GM12878 (cell line): ENCODE measurements at regions not wholly inside any gene's neighbourhood (a gene's known extent, or its start where the extent isn't known, plus 50 kb on each side); places are given as distances from the start of the nearest gene placed in this dataset.
A peak's percentile ranks its signal among the peaks of the same experiment; 100 is the strongest.

Experiments
- ATAC-seq: fragments of 200-7000 bp; cut with Tn5 transposase; 3 replicates; pipeline ENCODE4 v1.9.1; 2020; ENCODE audit warnings: mild to moderate bottlenecking, moderate library complexity
- BruUV-seq: library from RNA; stranded (reverse); fragments of 400-500 nt; replicated peaks from 2 replicates; lab custom pipeline; 2021; lab: Mats Ljungman, UMichigan
- CTCF ChIA-PET: fragments of 300-600 bp; sonication (Branson Sonifier 250); formaldehyde crosslinking; extraction: SDS; loops from one replicate; lab custom pipeline; 2021; ENCODE audit warnings: inconsistent platforms; lab: Yijun Ruan, JAX
- POLR2A ChIA-PET: fragments of 350-600 bp; formaldehyde crosslinking; extraction: SDS; loops from one replicate; lab custom pipeline; 2021; ENCODE audit warnings: inconsistent platforms; lab: Charles Lee
- RAD21 ChIA-PET: fragments of 300-600 bp; sonication (Branson Sonifier 250); formaldehyde crosslinking; loops from one replicate; lab custom pipeline; 2023; ENCODE audit warnings: antibody characterized with exemption; ENCODE audit not compliant: unreplicated experiment; lab: Charles Lee
- SMC1A ChIA-PET: fragments of 300-600 bp; sonication (Branson Sonifier 250); formaldehyde crosslinking; loops from one replicate; lab custom pipeline; 2023; ENCODE audit not compliant: unreplicated experiment, uncharacterized antibody; lab: Charles Lee
- DNase-seq: peaks from one replicate; pipeline ENCODE4 v3.0.0-alpha.2; 2011; ENCODE audit warnings: low read depth, low spot score
- FAIRE-seq: peaks from 3 replicates; lab custom pipeline; 2011; peaks lifted over from hg19 to GRCh38; lab: Jason Lieb, UNC
- H2AFZ ChIP-seq: 2 replicates; pipeline ENCODE4 v1.6.0; 2011; ENCODE audit warnings: low read depth, low read length, control low read depth; ENCODE audit not compliant: control insufficient read depth
- H3K27ac ChIP-seq: 2 replicates; pipeline ENCODE4 v1.5.1; 2011; ENCODE audit warnings: control low read depth; ENCODE audit not compliant: control insufficient read depth, insufficient read depth
- H3K27me3 ChIP-seq, 2 experiments: replicated peaks in 1 of 2; 2 replicates each; pipeline versions ENCODE4 v1.6.0 to v1.6.1; 2011; ENCODE audit warnings: low read length in 1 of 2; ENCODE audit not compliant: control insufficient read depth in 2 of 2, insufficient read depth in 2 of 2
- H3K36me3 ChIP-seq, 2 experiments: 2 replicates each; pipeline ENCODE4 v1.5.1; 2011; ENCODE audit warnings: low read length in 1 of 2; ENCODE audit not compliant: control insufficient read depth in 2 of 2, insufficient read depth in 2 of 2
- H3K4me1 ChIP-seq: 2 replicates; pipeline ENCODE4 v1.6.1; 2011; ENCODE audit warnings: mild to moderate bottlenecking, low read length, moderate library complexity, mixed read lengths; ENCODE audit not compliant: control insufficient read depth, insufficient read depth
- H3K4me2 ChIP-seq: 2 replicates; pipeline ENCODE4 v1.6.0; 2011; ENCODE audit warnings: control low read depth; ENCODE audit not compliant: control insufficient read depth, insufficient read depth
- H3K4me3 ChIP-seq: fragments of 200-600 bp; sonication (generic); 2 replicates; pipeline ENCODE4 v1.5.1; 2016
- H3K79me2 ChIP-seq: 2 replicates; pipeline ENCODE4 v1.6.0; 2011; ENCODE audit warnings: low read length; ENCODE audit not compliant: control insufficient read depth, insufficient read depth
- H3K9ac ChIP-seq: 2 replicates; pipeline ENCODE4 v1.8.0; 2011; ENCODE audit warnings: low read length, control low read depth, mixed read lengths; ENCODE audit not compliant: control insufficient read depth, insufficient read depth
- H3K9me3 ChIP-seq: replicated peaks from 3 replicates; pipeline ENCODE4 v1.5.1; 2011; ENCODE audit warnings: mild to moderate bottlenecking, low read length; ENCODE audit not compliant: control insufficient read depth, insufficient read depth
- H4K20me1 ChIP-seq: 2 replicates; pipeline ENCODE4 v1.6.0; 2011; ENCODE audit not compliant: control insufficient read depth, insufficient read depth
- BCLAF1 ChIP-seq: fragments of 450-650 bp; IDR thresholded peaks from 2 replicates; pipeline ENCODE4 v1.6.1; 2017; ENCODE audit warnings: antibody characterized with exemption, mild to moderate bottlenecking, moderate library complexity
- CREM ChIP-seq: IDR thresholded peaks from 2 replicates; pipeline ENCODE4 v1.6.1; 2014; ENCODE audit warnings: antibody characterized with exemption, low read depth
- GABPA ChIP-seq: IDR thresholded peaks from 2 replicates; pipeline ENCODE4 v1.6.1; 2014; ENCODE audit warnings: antibody characterized with exemption, low read depth, mild to moderate bottlenecking, inconsistent platforms
- IRF4 ChIP-seq: IDR thresholded peaks from 2 replicates; pipeline ENCODE4 v1.6.1; 2011; ENCODE audit warnings: low read depth, low read length
- POU2F2 ChIP-seq: IDR thresholded peaks from 3 replicates; pipeline ENCODE4 v1.6.1; 2011; ENCODE audit warnings: low read depth, mild to moderate bottlenecking, low read length, borderline replicate concordance
- RAD21 ChIP-seq: IDR thresholded peaks from 2 replicates; pipeline ENCODE4 v1.6.1; 2011; ENCODE audit warnings: mild to moderate bottlenecking, low read depth, low read length, moderate library complexity; ENCODE audit not compliant: insufficient read depth
- SMC3 ChIP-seq: IDR thresholded peaks from 2 replicates; pipeline ENCODE4 v1.6.1; 2011; ENCODE audit warnings: low read length, improper control_type of control experiment, borderline replicate concordance
- SPI1 ChIP-seq: IDR thresholded peaks from 2 replicates; pipeline ENCODE4 v1.6.1; 2011; ENCODE audit warnings: low read depth, mild to moderate bottlenecking, low read length, moderate library complexity, borderline replicate concordance; ENCODE audit not compliant: insufficient read depth
- TCF12 ChIP-seq: IDR thresholded peaks from 2 replicates; pipeline ENCODE4 v1.6.1; 2011; ENCODE audit warnings: low read depth, mild to moderate bottlenecking, low read length
- TCF3 ChIP-seq: IDR thresholded peaks from 2 replicates; pipeline ENCODE4 v1.6.1; 2012; ENCODE audit warnings: low read depth, mild to moderate bottlenecking, low read length, borderline replicate concordance; ENCODE audit not compliant: insufficient read depth
- YY1 ChIP-seq: IDR thresholded peaks from 2 replicates; pipeline ENCODE4 v1.6.1; 2011; ENCODE audit warnings: low read depth, mild to moderate bottlenecking, low read length
- ZNF622 ChIP-seq: fragments of 450-650 bp; IDR thresholded peaks from 2 replicates; pipeline ENCODE4 v1.6.1; 2017; ENCODE audit warnings: mild to moderate bottlenecking, inconsistent platforms
- WGBS: methylation state at CpG from one replicate; pipeline ENCODE4 v1.1.6; 2016; ENCODE audit warnings: low lambda C conversion rate; ENCODE audit not compliant: insufficient replicate concordance, insufficient coverage; ENCODE audit errors: missing lambda C conversion rate; 5-methylcytosine and 5-hydroxymethylcytosine counted together
- in situ Hi-C: fragments of 300-500 bp; cut with MboI; formaldehyde crosslinking; loops from 9 replicates; pipeline ENCODE4 v1.14.3; 2018; ENCODE audit warnings: mixed read lengths
- intact Hi-C: fragments of 100-400 bp; cut with micrococcal nuclease; formaldehyde crosslinking; loops from one replicate; pipeline ENCODE4 v1.14.2; 2022; ENCODE audit not compliant: unreplicated experiment
- TF ChIP-seq, protein P1 (sequence below), 3 experiments: IDR thresholded peaks in 2 of 3; conservative IDR thresholded peaks in 1 of 3; 2 replicates each; pipeline ENCODE4 v1.5.1; 2011; ENCODE audit warnings: low read depth in 3 of 3, low read length in 3 of 3, mild to moderate bottlenecking in 3 of 3, control low read depth in 2 of 3, moderate library complexity in 2 of 3, inconsistent platforms in 1 of 3, mixed read lengths in 1 of 3; ENCODE audit not compliant: control insufficient read depth in 2 of 3, insufficient read depth in 1 of 3; ENCODE audit errors: extremely low read depth in 1 of 3
- TF ChIP-seq, protein P2 (sequence below): fragments of 450-650 bp; conservative IDR thresholded peaks from 2 replicates; pipeline ENCODE4 v1.6.1; 2017; ENCODE audit warnings: mild to moderate bottlenecking, moderate library complexity

GRCh38 chr10:2927958-2928840 lies 139.1 kb upstream of the PFKP start:
- peak; percentile 98 for ATAC-seq
- Histone ChIP-seq H3K36me3 (no peaks in the 10 kb centered on the region), H3K79me2 (no peaks in the 10 kb centered on the region), H3K9ac (no peak overlapping the region), H2AFZ (no peak overlapping the region), H3K27ac (no peak overlapping the region), H3K4me1 (no peaks in the 10 kb centered on the region), H4K20me1 (no peaks in the 10 kb centered on the region; the same call in 1 of the 2 replicates), H3K4me2 (no peak overlapping the region), H3K9me3 (peaks cover 4% of the 10 kb centered on the region; the same call in 2 of the 3 replicates), H3K4me3 (no peak overlapping the region), H3K27me3 (peaks cover 3 to 5% of the 10 kb centered on the region in 2 experiments; a peak in 3 of 4 replicates)
- POLR2A ChIA-PET: interaction anchor here (0.6 kb wide), 1 partner anchor 365 kb away, joined by 5 read pairs; no protein-coding TSS in a partner anchor
- RAD21 ChIA-PET: interaction anchor here (1.0 to 2.3 kb wide), 3 partner anchors 50 to 116 kb away, joined by 3 to 53 read pairs (median 12); no protein-coding TSS in a partner anchor
- SMC1A ChIA-PET: interaction anchor here (0.8 to 3.3 kb wide), 14 partner anchors 9 to 319 kb away, joined by 3 to 25 read pairs (median 5); no protein-coding TSS in a partner anchor
- in situ Hi-C loops (loop anchor here (5.0 kb wide), 1 partner anchor 114 kb away; no protein-coding TSS in a partner anchor), intact Hi-C loops (loop anchor here (1.0 kb wide), 3 partner anchors 50 to 309 kb away; no protein-coding TSS in a partner anchor)
- FAIRE-seq: peak; percentile 91
- WGBS: 25% methylated on average over 15 of the region's 15 CpGs
- CTCF ChIA-PET: interaction anchor here (0.6 to 6.8 kb wide), 20 partner anchors 8 to 325 kb away, joined by 3 to 96 read pairs (median 4); no protein-coding TSS in a partner anchor
- no TSS peak for BruUV-seq
- DNase-seq: peak; percentile 54
- TF ChIP-seq ZNF622 (no peak), TCF12 (peak; percentile 35; the same call in 1 of the 2 replicates), YY1 (peak; percentile 60; the same call in 1 of the 2 replicates), CREM (no peak), RAD21 (peak; percentile 85), TCF3 (0 out of 2 replicates have a peak, but pooled peaks have one; percentile 26), SMC3 (peak; percentile 96), IRF4 (peak; percentile 58; the same call in 1 of the 2 replicates), GABPA (no peak), POU2F2 (0 out of 3 replicates have a peak, but pooled peaks have one; percentile 15), SPI1 (peak; percentile 33; the same call in 1 of the 2 replicates), BCLAF1 (no peak)
- TF ChIP-seq, protein P1, sequence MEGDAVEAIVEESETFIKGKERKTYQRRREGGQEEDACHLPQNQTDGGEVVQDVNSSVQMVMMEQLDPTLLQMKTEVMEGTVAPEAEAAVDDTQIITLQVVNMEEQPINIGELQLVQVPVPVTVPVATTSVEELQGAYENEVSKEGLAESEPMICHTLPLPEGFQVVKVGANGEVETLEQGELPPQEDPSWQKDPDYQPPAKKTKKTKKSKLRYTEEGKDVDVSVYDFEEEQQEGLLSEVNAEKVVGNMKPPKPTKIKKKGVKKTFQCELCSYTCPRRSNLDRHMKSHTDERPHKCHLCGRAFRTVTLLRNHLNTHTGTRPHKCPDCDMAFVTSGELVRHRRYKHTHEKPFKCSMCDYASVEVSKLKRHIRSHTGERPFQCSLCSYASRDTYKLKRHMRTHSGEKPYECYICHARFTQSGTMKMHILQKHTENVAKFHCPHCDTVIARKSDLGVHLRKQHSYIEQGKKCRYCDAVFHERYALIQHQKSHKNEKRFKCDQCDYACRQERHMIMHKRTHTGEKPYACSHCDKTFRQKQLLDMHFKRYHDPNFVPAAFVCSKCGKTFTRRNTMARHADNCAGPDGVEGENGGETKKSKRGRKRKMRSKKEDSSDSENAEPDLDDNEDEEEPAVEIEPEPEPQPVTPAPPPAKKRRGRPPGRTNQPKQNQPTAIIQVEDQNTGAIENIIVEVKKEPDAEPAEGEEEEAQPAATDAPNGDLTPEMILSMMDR (IDR thresholded peaks at IDR 0.05 in 2 of 3, conservative IDR thresholded peaks at IDR 0.05 in 1 of 3; ENCODE audit: control insufficient read depth in 2 of 3, extremely low read depth in 1 of 3, insufficient read depth in 1 of 3, low read depth in 3 of 3, low read length in 3 of 3): peak; percentile 73 to 85 (median 74)
- TF ChIP-seq, protein P2, sequence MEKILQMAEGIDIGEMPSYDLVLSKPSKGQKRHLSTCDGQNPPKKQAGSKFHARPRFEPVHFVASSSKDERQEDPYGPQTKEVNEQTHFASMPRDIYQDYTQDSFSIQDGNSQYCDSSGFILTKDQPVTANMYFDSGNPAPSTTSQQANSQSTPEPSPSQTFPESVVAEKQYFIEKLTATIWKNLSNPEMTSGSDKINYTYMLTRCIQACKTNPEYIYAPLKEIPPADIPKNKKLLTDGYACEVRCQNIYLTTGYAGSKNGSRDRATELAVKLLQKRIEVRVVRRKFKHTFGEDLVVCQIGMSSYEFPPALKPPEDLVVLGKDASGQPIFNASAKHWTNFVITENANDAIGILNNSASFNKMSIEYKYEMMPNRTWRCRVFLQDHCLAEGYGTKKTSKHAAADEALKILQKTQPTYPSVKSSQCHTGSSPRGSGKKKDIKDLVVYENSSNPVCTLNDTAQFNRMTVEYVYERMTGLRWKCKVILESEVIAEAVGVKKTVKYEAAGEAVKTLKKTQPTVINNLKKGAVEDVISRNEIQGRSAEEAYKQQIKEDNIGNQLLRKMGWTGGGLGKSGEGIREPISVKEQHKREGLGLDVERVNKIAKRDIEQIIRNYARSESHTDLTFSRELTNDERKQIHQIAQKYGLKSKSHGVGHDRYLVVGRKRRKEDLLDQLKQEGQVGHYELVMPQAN: no peak
